HepG2 (cell line): ENCODE measurements at regions not wholly inside any gene's neighbourhood (a gene's known extent, or its start where the extent isn't known, plus 50 kb on each side); places are given as distances from the start of the nearest gene placed in this dataset.

Source experiments
- ATAC-seq: fragments of 200-7000 bp; cut with Tn5 transposase; 3 replicates; pipeline ENCODE4 v1.9.1; 2020; ENCODE audit warnings: mild to moderate bottlenecking, moderate library complexity
- BruUV-seq: library from RNA; stranded (reverse); fragments of 400-500 nt; replicated peaks from 2 replicates; lab custom pipeline; 2021; lab: Mats Ljungman, UMichigan
- CTCF ChIA-PET: fragments of 300-600 bp; formaldehyde crosslinking; extraction: SDS; loops from one replicate; lab custom pipeline; 2021; ENCODE audit warnings: low total read pairs, inconsistent platforms, low intra/inter-chr PET ratio; lab: Yijun Ruan, JAX
- POLR2A ChIA-PET: fragments of 350-600 bp; sonication (Branson Sonifier 250); formaldehyde crosslinking; loops from one replicate; lab custom pipeline; 2020; ENCODE audit warnings: antibody characterized with exemption, inconsistent platforms; lab: Yijun Ruan, JAX
- DNase-seq: peaks from one replicate; pipeline ENCODE4 v3.0.0-alpha.2; 2015; ENCODE audit warnings: low spot score
- FAIRE-seq: peaks from 3 replicates; lab custom pipeline; 2011; peaks lifted over from hg19 to GRCh38; lab: Jason Lieb, UNC
- H2AFZ ChIP-seq: one replicate; pipeline ENCODE4 v1.6.1; 2011; ENCODE audit warnings: low read length, inconsistent platforms
- H3K27ac ChIP-seq: fragments of 300-600 bp; 3 replicates; pipeline ENCODE4 v1.8.0; 2011; ENCODE audit warnings: mixed run types, mild to moderate bottlenecking, mixed read lengths, low read length, inconsistent platforms; ENCODE audit not compliant: insufficient read depth; ENCODE audit errors: extremely low read length
- H3K27me3 ChIP-seq, 2 experiments: fragments of 200-600 bp in 1 of 2; 2 replicates in 1 of 2; 3 replicates in 1 of 2; pipeline versions ENCODE4 v1.6.0 to v1.8.0; 2011; ENCODE audit warnings: low read length in 2 of 2, mild to moderate bottlenecking in 2 of 2, moderate library complexity in 2 of 2, inconsistent platforms in 1 of 2; ENCODE audit not compliant: insufficient read depth in 2 of 2, control insufficient read depth in 1 of 2
- H3K36me3 ChIP-seq, 2 experiments: fragments of 200-600 bp in 1 of 2; replicated peaks in 1 of 2; 2 replicates in 1 of 2; 3 replicates in 1 of 2; pipeline versions ENCODE4 v1.5.1 to v1.8.0; 2011; ENCODE audit warnings: low read length in 2 of 2, inconsistent platforms in 1 of 2; ENCODE audit not compliant: insufficient read depth in 2 of 2, control insufficient read depth in 1 of 2
- H3K4me1 ChIP-seq: 2 replicates; pipeline ENCODE4 v1.5.1; 2012; ENCODE audit warnings: low read length, inconsistent platforms; ENCODE audit not compliant: insufficient read depth
- H3K4me2 ChIP-seq: 2 replicates; pipeline ENCODE4 v1.6.0; 2011; ENCODE audit warnings: low read depth, low read length, inconsistent platforms
- H3K4me3 ChIP-seq, 3 experiments: fragments of 200-600 bp in 1 of 3; sonication (generic), shearing (Covaris generic) in 1 of 3; replicated peaks in 1 of 3; 2 replicates each; pipeline ENCODE4 v1.5.1; 2011 to 2016; ENCODE audit warnings: low read length in 3 of 3, inconsistent platforms in 2 of 3, low read depth in 2 of 3, mild to moderate bottlenecking in 2 of 3, control low read depth in 1 of 3, mixed read lengths in 1 of 3; ENCODE audit not compliant: insufficient read depth in 1 of 3
- H3K79me2 ChIP-seq: one replicate; pipeline ENCODE4 v1.6.1; 2011; ENCODE audit warnings: low read length, inconsistent platforms; ENCODE audit not compliant: insufficient read depth
- H3K9ac ChIP-seq: 2 replicates; pipeline ENCODE4 v1.6.0; 2011; ENCODE audit warnings: mild to moderate bottlenecking, low read depth, low read length, inconsistent platforms; ENCODE audit not compliant: insufficient read depth
- H3K9me3 ChIP-seq: 2 replicates; pipeline ENCODE4 v1.5.1; 2012; ENCODE audit warnings: mild to moderate bottlenecking, low read length
- H4K20me1 ChIP-seq: 2 replicates; pipeline ENCODE4 v1.6.0; 2011; ENCODE audit warnings: inconsistent platforms, mild to moderate bottlenecking, low read length, moderate library complexity; ENCODE audit not compliant: insufficient read depth
- ATM ChIP-seq: fragments of 450-650 bp; IDR thresholded peaks from 2 replicates; pipeline ENCODE4 v1.7.1; 2017; ENCODE audit warnings: mild to moderate bottlenecking, borderline replicate concordance
- FUBP1 ChIP-seq: sonication (generic); formaldehyde crosslinking; IDR thresholded peaks from 2 replicates; pipeline ENCODE4 v1.5.1; 2020; ENCODE audit warnings: missing genetic modification reagents, mild to moderate bottlenecking, borderline replicate concordance
- JDP2 ChIP-seq: sonication (generic); formaldehyde crosslinking; IDR thresholded peaks from 2 replicates; pipeline ENCODE4 v1.8.1; 2022; ENCODE audit warnings: missing genetic modification reagents, borderline replicate concordance
- PHF20 ChIP-seq: sonication (generic); formaldehyde crosslinking; IDR thresholded peaks from 2 replicates; pipeline ENCODE4 v1.5.0; 2020; ENCODE audit warnings: mild to moderate bottlenecking, missing genetic modification reagents
- ZFP90 ChIP-seq: sonication (generic); formaldehyde crosslinking; IDR thresholded peaks from 2 replicates; pipeline ENCODE4 v1.8.0; 2022; ENCODE audit warnings: missing genetic modification reagents, mild to moderate bottlenecking, inconsistent platforms, borderline replicate concordance
- ZMYM2 ChIP-seq: sonication (generic); formaldehyde crosslinking; IDR thresholded peaks from 2 replicates; pipeline ENCODE4 v1.8.0; 2022; ENCODE audit warnings: mild to moderate bottlenecking, missing genetic modification reagents
- ZNF30 ChIP-seq: sonication (generic); formaldehyde crosslinking; IDR thresholded peaks from 2 replicates; pipeline ENCODE4 v1.5.0; 2020; ENCODE audit warnings: mild to moderate bottlenecking, missing genetic modification reagents
- ZNF451 ChIP-seq: sonication (generic); formaldehyde crosslinking; IDR thresholded peaks from 2 replicates; pipeline ENCODE4 v1.5.0; 2020; ENCODE audit warnings: mild to moderate bottlenecking, missing genetic modification reagents
- ZNF563 ChIP-seq: sonication (generic); formaldehyde crosslinking; IDR thresholded peaks from 2 replicates; pipeline ENCODE4 v1.8.0; 2022; ENCODE audit warnings: mild to moderate bottlenecking, moderate library complexity, missing genetic modification reagents
- WGBS: methylation state at CpG from one replicate; pipeline ENCODE4 v1.1.6; 2017; ENCODE audit warnings: low lambda C conversion rate; 5-methylcytosine and 5-hydroxymethylcytosine counted together
- in situ Hi-C: cut with HindIII; loops from 2 replicates; pipeline ENCODE4 v1.10.0; 2017; ENCODE audit warnings: low pct_unique_long_range_greater_than_20kb; ENCODE audit not compliant: extremely low pct_ligation_motif_present
- intact Hi-C: fragments of 100-400 bp; cut with micrococcal nuclease; formaldehyde crosslinking; loops from one replicate; pipeline ENCODE4 v1.10.0; 2022; ENCODE audit not compliant: unreplicated experiment
- TF ChIP-seq, protein P1 (sequence below): IDR thresholded peaks from 2 replicates; pipeline ENCODE4 v1.6.1; 2016; ENCODE audit warnings: low read depth, missing genetic modification reagents, missing compliant biosample characterization
- TF ChIP-seq, protein P2 (sequence below): sonication (generic); formaldehyde crosslinking; conservative IDR thresholded peaks from 2 replicates; pipeline ENCODE4 v1.4.0; 2020; ENCODE audit warnings: missing genetic modification reagents

- Histone ChIP-seq H3K36me3 (no peaks in the 10 kb centered on the region), H3K79me2 (no peaks in the 10 kb centered on the region), H2AFZ (no peak overlapping the region), H3K27me3 (no peaks in the 10 kb centered on the region), H3K27ac (no peak overlapping the region)
- intact Hi-C loops = no loop called here
- ATAC-seq = no peak
- CTCF ChIA-PET = no interaction called here
- 0% methylated on average over 3 of the region's 3 CpGs for WGBS
- POLR2A ChIA-PET = no interaction called here
- BruUV-seq = no TSS peak
- in situ Hi-C loops = no loop called here
- no peak for DNase-seq
- no peak for TF ChIP-seq ZFP90 (CRISPR knock-in tag)
- TF ChIP-seq, protein P1, sequence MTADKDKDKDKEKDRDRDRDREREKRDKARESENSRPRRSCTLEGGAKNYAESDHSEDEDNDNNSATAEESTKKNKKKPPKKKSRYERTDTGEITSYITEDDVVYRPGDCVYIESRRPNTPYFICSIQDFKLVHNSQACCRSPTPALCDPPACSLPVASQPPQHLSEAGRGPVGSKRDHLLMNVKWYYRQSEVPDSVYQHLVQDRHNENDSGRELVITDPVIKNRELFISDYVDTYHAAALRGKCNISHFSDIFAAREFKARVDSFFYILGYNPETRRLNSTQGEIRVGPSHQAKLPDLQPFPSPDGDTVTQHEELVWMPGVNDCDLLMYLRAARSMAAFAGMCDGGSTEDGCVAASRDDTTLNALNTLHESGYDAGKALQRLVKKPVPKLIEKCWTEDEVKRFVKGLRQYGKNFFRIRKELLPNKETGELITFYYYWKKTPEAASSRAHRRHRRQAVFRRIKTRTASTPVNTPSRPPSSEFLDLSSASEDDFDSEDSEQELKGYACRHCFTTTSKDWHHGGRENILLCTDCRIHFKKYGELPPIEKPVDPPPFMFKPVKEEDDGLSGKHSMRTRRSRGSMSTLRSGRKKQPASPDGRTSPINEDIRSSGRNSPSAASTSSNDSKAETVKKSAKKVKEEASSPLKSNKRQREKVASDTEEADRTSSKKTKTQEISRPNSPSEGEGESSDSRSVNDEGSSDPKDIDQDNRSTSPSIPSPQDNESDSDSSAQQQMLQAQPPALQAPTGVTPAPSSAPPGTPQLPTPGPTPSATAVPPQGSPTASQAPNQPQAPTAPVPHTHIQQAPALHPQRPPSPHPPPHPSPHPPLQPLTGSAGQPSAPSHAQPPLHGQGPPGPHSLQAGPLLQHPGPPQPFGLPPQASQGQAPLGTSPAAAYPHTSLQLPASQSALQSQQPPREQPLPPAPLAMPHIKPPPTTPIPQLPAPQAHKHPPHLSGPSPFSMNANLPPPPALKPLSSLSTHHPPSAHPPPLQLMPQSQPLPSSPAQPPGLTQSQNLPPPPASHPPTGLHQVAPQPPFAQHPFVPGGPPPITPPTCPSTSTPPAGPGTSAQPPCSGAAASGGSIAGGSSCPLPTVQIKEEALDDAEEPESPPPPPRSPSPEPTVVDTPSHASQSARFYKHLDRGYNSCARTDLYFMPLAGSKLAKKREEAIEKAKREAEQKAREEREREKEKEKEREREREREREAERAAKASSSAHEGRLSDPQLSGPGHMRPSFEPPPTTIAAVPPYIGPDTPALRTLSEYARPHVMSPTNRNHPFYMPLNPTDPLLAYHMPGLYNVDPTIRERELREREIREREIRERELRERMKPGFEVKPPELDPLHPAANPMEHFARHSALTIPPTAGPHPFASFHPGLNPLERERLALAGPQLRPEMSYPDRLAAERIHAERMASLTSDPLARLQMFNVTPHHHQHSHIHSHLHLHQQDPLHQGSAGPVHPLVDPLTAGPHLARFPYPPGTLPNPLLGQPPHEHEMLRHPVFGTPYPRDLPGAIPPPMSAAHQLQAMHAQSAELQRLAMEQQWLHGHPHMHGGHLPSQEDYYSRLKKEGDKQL = no peak
- TF ChIP-seq, protein P2, sequence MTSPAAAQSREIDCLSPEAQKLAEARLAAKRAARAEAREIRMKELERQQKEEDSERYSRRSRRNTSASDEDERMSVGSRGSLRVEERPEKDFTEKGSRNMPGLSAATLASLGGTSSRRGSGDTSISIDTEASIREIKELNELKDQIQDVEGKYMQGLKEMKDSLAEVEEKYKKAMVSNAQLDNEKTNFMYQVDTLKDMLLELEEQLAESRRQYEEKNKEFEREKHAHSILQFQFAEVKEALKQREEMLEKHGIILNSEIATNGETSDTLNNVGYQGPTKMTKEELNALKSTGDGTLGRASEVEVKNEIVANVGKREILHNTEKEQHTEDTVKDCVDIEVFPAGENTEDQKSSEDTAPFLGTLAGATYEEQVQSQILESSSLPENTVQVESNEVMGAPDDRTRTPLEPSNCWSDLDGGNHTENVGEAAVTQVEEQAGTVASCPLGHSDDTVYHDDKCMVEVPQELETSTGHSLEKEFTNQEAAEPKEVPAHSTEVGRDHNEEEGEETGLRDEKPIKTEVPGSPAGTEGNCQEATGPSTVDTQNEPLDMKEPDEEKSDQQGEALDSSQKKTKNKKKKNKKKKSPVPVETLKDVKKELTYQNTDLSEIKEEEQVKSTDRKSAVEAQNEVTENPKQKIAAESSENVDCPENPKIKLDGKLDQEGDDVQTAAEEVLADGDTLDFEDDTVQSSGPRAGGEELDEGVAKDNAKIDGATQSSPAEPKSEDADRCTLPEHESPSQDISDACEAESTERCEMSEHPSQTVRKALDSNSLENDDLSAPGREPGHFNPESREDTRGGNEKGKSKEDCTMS (CRISPR knock-in tag) = no peak
- no peak for TF ChIP-seq ZMYM2
- no peak for TF ChIP-seq ZNF451 (CRISPR knock-in tag)
- TF ChIP-seq ZNF563 (CRISPR knock-in tag) = no peak
- no peak for TF ChIP-seq ZNF30
- no peak for TF ChIP-seq JDP2 (CRISPR knock-in tag)
- TF ChIP-seq FUBP1 = no peak
- no peak for TF ChIP-seq ATM
- TF ChIP-seq PHF20 (CRISPR knock-in tag) = no peak
- TF ChIP-seq, all 625 proteins: peak for 0
- Histone ChIP-seq H3K9ac (no peak overlapping the region), H3K9me3 (peaks cover 88% of the 10 kb centered on the region), H3K4me1 (no peaks in the 10 kb centered on the region), H3K4me3 (no peak overlapping the region), H3K4me2 (no peak overlapping the region), H4K20me1 (no peaks in the 10 kb centered on the region)
- FAIRE-seq = no peak
Measured at GRCh38 chr5:63837437-63837836, 124.8 kb downstream of the HTR1A start.
